IMR-90 (cell line): ENCODE measurements at regions not wholly inside any gene's neighbourhood (a gene's known extent, or its start where the extent isn't known, plus 50 kb on each side); places are given as distances from the start of the nearest gene placed in this dataset.

Source experiments
- ATAC-seq: fragments of 200-7000 bp; cut with Tn5 transposase; 2 replicates; pipeline ENCODE4 v1.9.1; 2020; ENCODE audit warnings: low read depth, mild to moderate bottlenecking, moderate library complexity
- BruUV-seq: library from RNA; stranded (reverse); fragments of 400-500 nt; replicated peaks from 2 replicates; lab custom pipeline; 2021; lab: Mats Ljungman, UMichigan
- CTCF ChIA-PET: fragments of 300-600 bp; formaldehyde crosslinking; extraction: SDS; loops from one replicate; lab custom pipeline; 2021; ENCODE audit warnings: antibody characterized with exemption; lab: Yijun Ruan, JAX
- POLR2A ChIA-PET: fragments of 300-600 bp; sonication (Branson Sonifier 250); formaldehyde crosslinking; loops from one replicate; lab custom pipeline; 2022; ENCODE audit warnings: antibody characterized with exemption; ENCODE audit not compliant: unreplicated experiment; lab: Charles Lee
- DNase-seq: peaks from one replicate; pipeline ENCODE4 v3.0.0; 2013
- H2AFZ ChIP-seq: replicated peaks from 2 replicates; pipeline ENCODE3; 2013; ENCODE audit warnings: low read length, mild to moderate bottlenecking; ENCODE audit not compliant: poor library complexity
- H2AK5ac ChIP-seq: 2 replicates; pipeline ENCODE4 v1.6.1; 2013; ENCODE audit warnings: low read depth, low read length, inconsistent platforms
- H2AK9ac ChIP-seq: replicated peaks from 2 replicates; pipeline ENCODE3; 2013; ENCODE audit warnings: mild to moderate bottlenecking, low read depth, low read length, moderate library complexity; ENCODE audit not compliant: poor library complexity
- H2BK120ac ChIP-seq: 2 replicates; pipeline ENCODE4 v1.6.1; 2013; ENCODE audit warnings: low read depth, low read length, inconsistent platforms
- H2BK15ac ChIP-seq: 3 replicates; pipeline ENCODE4 v1.6.1; 2013; ENCODE audit warnings: low read depth, low read length, inconsistent platforms
- H2BK20ac ChIP-seq: 2 replicates; pipeline ENCODE4 v1.6.1; 2013; ENCODE audit warnings: low read depth, mild to moderate bottlenecking, inconsistent platforms, low read length, moderate library complexity
- H2BK5ac ChIP-seq: 2 replicates; pipeline ENCODE4 v1.6.1; 2013; ENCODE audit warnings: mild to moderate bottlenecking, low read depth, low read length, inconsistent platforms; ENCODE audit not compliant: poor library complexity, severe bottlenecking
- H3K14ac ChIP-seq: replicated peaks from 2 replicates; pipeline ENCODE4 v1.6.1; 2013; ENCODE audit warnings: low read depth, low read length, inconsistent platforms
- H3K18ac ChIP-seq: 2 replicates; pipeline ENCODE4 v1.6.1; 2013; ENCODE audit warnings: low read depth, low read length, control low read depth
- H3K23ac ChIP-seq: 2 replicates; pipeline ENCODE4 v1.6.1; 2013; ENCODE audit warnings: low read depth, low read length, inconsistent platforms
- H3K27ac ChIP-seq: 2 replicates; pipeline ENCODE4 v1.5.1; 2013; ENCODE audit warnings: mild to moderate bottlenecking, control low read depth, low read length; ENCODE audit not compliant: insufficient read depth
- H3K27me3 ChIP-seq: 2 replicates; pipeline ENCODE4 v1.6.1; 2013; ENCODE audit warnings: low read length; ENCODE audit not compliant: control insufficient read depth, insufficient read depth
- H3K36me3 ChIP-seq: 2 replicates; pipeline ENCODE4 v1.6.1; 2013; ENCODE audit warnings: low read length, mixed read lengths; ENCODE audit not compliant: control insufficient read depth, insufficient read depth
- H3K4ac ChIP-seq: 2 replicates; pipeline ENCODE4 v1.6.1; 2013; ENCODE audit warnings: low read depth, low read length, inconsistent platforms
- H3K4me1 ChIP-seq: 2 replicates; pipeline ENCODE4 v1.6.1; 2013; ENCODE audit warnings: low read length, mixed read lengths; ENCODE audit not compliant: control insufficient read depth, insufficient read depth
- H3K4me2 ChIP-seq: 2 replicates; pipeline ENCODE4 v1.6.1; 2013; ENCODE audit warnings: low read depth, mild to moderate bottlenecking, control low read depth, low read length, moderate library complexity
- H3K4me3 ChIP-seq: 2 replicates; pipeline ENCODE4 v1.5.1; 2013; ENCODE audit warnings: low read depth, mild to moderate bottlenecking, control low read depth, low read length, moderate library complexity; ENCODE audit not compliant: insufficient read depth
- H3K56ac ChIP-seq: 2 replicates; pipeline ENCODE4 v1.6.1; 2013; ENCODE audit warnings: low read length, inconsistent platforms; ENCODE audit not compliant: insufficient read depth; ENCODE audit errors: extremely low read depth
- H3K79me1 ChIP-seq, 2 experiments: 2 replicates each; pipeline ENCODE4 v1.6.1; 2013; ENCODE audit warnings: low read length in 2 of 2, inconsistent platforms in 1 of 2, low read depth in 1 of 2
- H3K9ac ChIP-seq: 2 replicates; pipeline ENCODE4 v1.6.1; 2013; ENCODE audit warnings: low read depth, low read length, control low read depth
- H3K9me1 ChIP-seq: 2 replicates; pipeline ENCODE4 v1.6.1; 2013; ENCODE audit warnings: low read length, inconsistent platforms; ENCODE audit not compliant: insufficient read depth
- H3K9me3 ChIP-seq: 2 replicates; pipeline ENCODE4 v1.6.1; 2013; ENCODE audit warnings: low read length; ENCODE audit not compliant: control insufficient read depth, insufficient read depth
- H4K20me1 ChIP-seq: 2 replicates; pipeline ENCODE4 v1.6.1; 2013; ENCODE audit warnings: low read length, inconsistent platforms; ENCODE audit not compliant: insufficient read depth
- H4K5ac ChIP-seq: 2 replicates; pipeline ENCODE4 v1.6.1; 2013; ENCODE audit warnings: mild to moderate bottlenecking, low read depth, low read length, control low read depth
- H4K8ac ChIP-seq, 2 experiments: 2 replicates each; pipeline ENCODE4 v1.6.1; 2013; ENCODE audit warnings: low read depth in 2 of 2, low read length in 2 of 2, control low read depth in 1 of 2, inconsistent platforms in 1 of 2
- H4K91ac ChIP-seq: 2 replicates; pipeline ENCODE4 v1.6.1; 2013; ENCODE audit warnings: low read depth, low read length, inconsistent platforms; ENCODE audit not compliant: insufficient read depth
- CEBPB ChIP-seq: IDR thresholded peaks from 2 replicates; pipeline ENCODE4 v1.6.1; 2012; ENCODE audit warnings: low read depth, low read length, improper control_type of control experiment
- FOS ChIP-seq: fragments of 150-350 bp; IDR thresholded peaks from 2 replicates; pipeline ENCODE4 v1.6.1; 2016; ENCODE audit warnings: low read depth, low read length
- MAFK ChIP-seq: IDR thresholded peaks from 2 replicates; pipeline ENCODE4 v1.6.1; 2012; ENCODE audit warnings: low read depth, low read length, improper control_type of control experiment
- MXI1 ChIP-seq: IDR thresholded peaks from 2 replicates; pipeline ENCODE4 v1.6.1; 2012; ENCODE audit warnings: low read depth, mild to moderate bottlenecking, low read length, moderate library complexity, borderline replicate concordance
- NFE2L2 ChIP-seq: fragments of 150-350 bp; IDR thresholded peaks from 2 replicates; pipeline ENCODE4 v1.6.1; 2016; ENCODE audit warnings: low read depth, mild to moderate bottlenecking, low read length
- RAD21 ChIP-seq: IDR thresholded peaks from 2 replicates; pipeline ENCODE4 v1.6.1; 2012; ENCODE audit warnings: low read length, improper control_type of control experiment
- RFX5 ChIP-seq: IDR thresholded peaks from 2 replicates; pipeline ENCODE4 v1.8.0; 2012; ENCODE audit warnings: low read depth, mild to moderate bottlenecking, low read length, moderate library complexity
- WGBS, 2 experiments: methylation state at CpG; one replicate each; pipeline versions ENCODE4 v1.1.5 to v1.1.7; 2013; ENCODE audit warnings: missing lambda C conversion rate in 2 of 2; ENCODE audit not compliant: insufficient read length in 1 of 2; ENCODE audit errors: extremely low coverage in 2 of 2; 5-methylcytosine and 5-hydroxymethylcytosine counted together
- dilution Hi-C: fragments of 300-500 bp; cut with HindIII; formaldehyde crosslinking; loops from one replicate; pipeline ENCODE4 v1.14.3; 2018; ENCODE audit warnings: low sequenced_read_pairs; ENCODE audit not compliant: unreplicated experiment
- in situ Hi-C: fragments of 300-500 bp; cut with MboI; formaldehyde crosslinking; loops from 3 replicates; pipeline ENCODE4 v1.14.3; 2019; ENCODE audit warnings: low sequenced_read_pairs, inconsistent platforms, mixed read lengths
- intact Hi-C: fragments of 100-400 bp; cut with micrococcal nuclease; formaldehyde crosslinking; loops from 2 replicates; pipeline ENCODE4 v1.10.0; 2022
- TF ChIP-seq, protein P1 (sequence below): fragments of 150-350 bp; IDR thresholded peaks from 2 replicates; pipeline ENCODE4 v1.6.1; 2016; ENCODE audit warnings: low read depth, mild to moderate bottlenecking, low read length, moderate library complexity, borderline replicate concordance
- TF ChIP-seq, protein P2 (sequence below): conservative IDR thresholded peaks from 2 replicates; pipeline ENCODE4 v1.5.1; 2012; ENCODE audit warnings: mild to moderate bottlenecking, low read depth, low read length, improper control_type of control experiment

DNA sequence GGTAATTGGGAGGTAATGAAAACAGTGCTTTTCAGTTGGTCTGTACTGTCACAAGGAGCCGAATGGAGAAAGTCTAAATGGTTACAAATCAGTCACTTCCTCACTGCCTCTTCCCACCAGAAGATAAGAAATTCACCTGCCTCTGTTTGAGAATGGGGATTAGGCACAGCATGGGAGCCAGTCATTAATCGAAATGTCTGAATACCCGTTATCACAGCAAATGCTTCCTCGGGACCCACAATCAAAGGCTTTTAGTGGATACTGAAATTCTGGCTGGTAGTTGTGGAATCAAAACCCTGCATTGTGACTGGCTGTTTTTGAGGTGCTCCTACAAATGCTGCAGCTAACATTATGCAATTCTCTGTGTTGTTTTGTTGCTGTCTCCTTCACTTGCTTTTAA, 461.0 kb upstream of the MEX3C start:
- Histone ChIP-seq H3K27ac (no peak overlapping the region), H2AK5ac (no peak overlapping the region), H4K91ac (no peak overlapping the region), H4K20me1 (no peaks in the 10 kb centered on the region), H2AFZ (no peak overlapping the region), H3K9ac (no peak overlapping the region), H2BK15ac (no peak overlapping the region), H3K23ac (no peak overlapping the region), H3K14ac (no peak overlapping the region), H4K8ac (no peak overlapping the region), H3K56ac (no peak overlapping the region), H4K5ac (no peak overlapping the region), H3K36me3 (no peaks in the 10 kb centered on the region), H3K4me1 (no peaks in the 10 kb centered on the region), H3K18ac (no peak overlapping the region), H2BK120ac (no peak overlapping the region), H3K79me1 (no peaks in the 10 kb centered on the region), H3K9me1 (no peaks in the 10 kb centered on the region), H3K4me3 (no peak overlapping the region), H3K4me2 (no peak overlapping the region), H2BK20ac (no peak overlapping the region), H3K27me3 (no peaks in the 10 kb centered on the region), H3K9me3 (peaks cover 26% of the 10 kb centered on the region), H2BK5ac (no peak overlapping the region), H3K4ac (no peak overlapping the region), H2AK9ac (no peak overlapping the region)
- no peak for DNase-seq
- no TSS peak for BruUV-seq
- in situ Hi-C loops, result loop anchor here (25.0 kb wide), 1 partner anchor 1029 kb away; no protein-coding TSS in a partner anchor
- CTCF ChIA-PET, result no interaction called here
- ATAC-seq, result no peak
- TF ChIP-seq FOS (no peak), MXI1 (no peak), CEBPB (no peak), NFE2L2 (no peak), RAD21 (no peak), MAFK (no peak), RFX5 (no peak)
- TF ChIP-seq, protein P1, sequence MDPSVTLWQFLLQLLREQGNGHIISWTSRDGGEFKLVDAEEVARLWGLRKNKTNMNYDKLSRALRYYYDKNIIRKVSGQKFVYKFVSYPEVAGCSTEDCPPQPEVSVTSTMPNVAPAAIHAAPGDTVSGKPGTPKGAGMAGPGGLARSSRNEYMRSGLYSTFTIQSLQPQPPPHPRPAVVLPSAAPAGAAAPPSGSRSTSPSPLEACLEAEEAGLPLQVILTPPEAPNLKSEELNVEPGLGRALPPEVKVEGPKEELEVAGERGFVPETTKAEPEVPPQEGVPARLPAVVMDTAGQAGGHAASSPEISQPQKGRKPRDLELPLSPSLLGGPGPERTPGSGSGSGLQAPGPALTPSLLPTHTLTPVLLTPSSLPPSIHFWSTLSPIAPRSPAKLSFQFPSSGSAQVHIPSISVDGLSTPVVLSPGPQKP, result no peak
- TF ChIP-seq, protein P2, sequence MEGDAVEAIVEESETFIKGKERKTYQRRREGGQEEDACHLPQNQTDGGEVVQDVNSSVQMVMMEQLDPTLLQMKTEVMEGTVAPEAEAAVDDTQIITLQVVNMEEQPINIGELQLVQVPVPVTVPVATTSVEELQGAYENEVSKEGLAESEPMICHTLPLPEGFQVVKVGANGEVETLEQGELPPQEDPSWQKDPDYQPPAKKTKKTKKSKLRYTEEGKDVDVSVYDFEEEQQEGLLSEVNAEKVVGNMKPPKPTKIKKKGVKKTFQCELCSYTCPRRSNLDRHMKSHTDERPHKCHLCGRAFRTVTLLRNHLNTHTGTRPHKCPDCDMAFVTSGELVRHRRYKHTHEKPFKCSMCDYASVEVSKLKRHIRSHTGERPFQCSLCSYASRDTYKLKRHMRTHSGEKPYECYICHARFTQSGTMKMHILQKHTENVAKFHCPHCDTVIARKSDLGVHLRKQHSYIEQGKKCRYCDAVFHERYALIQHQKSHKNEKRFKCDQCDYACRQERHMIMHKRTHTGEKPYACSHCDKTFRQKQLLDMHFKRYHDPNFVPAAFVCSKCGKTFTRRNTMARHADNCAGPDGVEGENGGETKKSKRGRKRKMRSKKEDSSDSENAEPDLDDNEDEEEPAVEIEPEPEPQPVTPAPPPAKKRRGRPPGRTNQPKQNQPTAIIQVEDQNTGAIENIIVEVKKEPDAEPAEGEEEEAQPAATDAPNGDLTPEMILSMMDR, result no peak
- dilution Hi-C loops, result no loop called here
- intact Hi-C loops, result no loop called here
- POLR2A ChIA-PET, result no interaction called here
- no CpG with 5 or more reads among the region's 4 CpGs for WGBS, 2 experiments
